AG10803 (cell line): ENCODE measurements at regions not wholly inside any gene's neighbourhood (a gene's known extent, or its start where the extent isn't known, plus 50 kb on each side); places are given as distances from the start of the nearest gene placed in this dataset.
"Not testable (repeated sequence)": the region's sequence is repeated elsewhere in the genome, so short reads cannot be mapped to it uniquely, and the experiment has no call there.

ENCODE experiments used
- DNase-seq: peaks from one replicate; pipeline ENCODE4 v3.0.0; 2010; ENCODE audit warnings: low read depth
- H3K4me3 ChIP-seq: 2 replicates; pipeline ENCODE4 v1.5.1; 2011; ENCODE audit warnings: mild to moderate bottlenecking, low read length, control low read depth
- TF ChIP-seq, protein P1 (sequence below): conservative IDR thresholded peaks from 2 replicates; pipeline ENCODE4 v1.5.1; 2011; ENCODE audit warnings: mild to moderate bottlenecking, low read length, control low read depth, inconsistent platforms

DNA sequence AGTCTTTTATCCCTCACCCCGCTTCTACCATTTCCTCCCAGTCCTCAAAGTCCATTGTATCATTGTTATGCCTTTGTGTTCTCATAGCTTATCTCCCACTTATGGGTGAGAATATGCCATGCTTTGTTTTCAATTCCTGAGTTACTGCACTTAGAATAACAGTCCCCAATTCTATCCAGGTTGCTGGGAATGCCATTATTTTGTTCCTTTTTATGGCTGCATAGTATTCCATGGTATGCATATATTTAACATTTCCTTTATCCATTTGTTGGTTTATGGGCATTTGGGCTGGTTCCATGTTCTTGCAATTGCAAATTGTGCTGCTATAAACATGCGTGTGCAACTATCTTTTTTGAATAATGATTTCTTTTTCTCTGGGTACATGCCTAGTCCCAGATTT is 114.9 kb downstream of the VPREB1 start:
- TF ChIP-seq, protein P1, sequence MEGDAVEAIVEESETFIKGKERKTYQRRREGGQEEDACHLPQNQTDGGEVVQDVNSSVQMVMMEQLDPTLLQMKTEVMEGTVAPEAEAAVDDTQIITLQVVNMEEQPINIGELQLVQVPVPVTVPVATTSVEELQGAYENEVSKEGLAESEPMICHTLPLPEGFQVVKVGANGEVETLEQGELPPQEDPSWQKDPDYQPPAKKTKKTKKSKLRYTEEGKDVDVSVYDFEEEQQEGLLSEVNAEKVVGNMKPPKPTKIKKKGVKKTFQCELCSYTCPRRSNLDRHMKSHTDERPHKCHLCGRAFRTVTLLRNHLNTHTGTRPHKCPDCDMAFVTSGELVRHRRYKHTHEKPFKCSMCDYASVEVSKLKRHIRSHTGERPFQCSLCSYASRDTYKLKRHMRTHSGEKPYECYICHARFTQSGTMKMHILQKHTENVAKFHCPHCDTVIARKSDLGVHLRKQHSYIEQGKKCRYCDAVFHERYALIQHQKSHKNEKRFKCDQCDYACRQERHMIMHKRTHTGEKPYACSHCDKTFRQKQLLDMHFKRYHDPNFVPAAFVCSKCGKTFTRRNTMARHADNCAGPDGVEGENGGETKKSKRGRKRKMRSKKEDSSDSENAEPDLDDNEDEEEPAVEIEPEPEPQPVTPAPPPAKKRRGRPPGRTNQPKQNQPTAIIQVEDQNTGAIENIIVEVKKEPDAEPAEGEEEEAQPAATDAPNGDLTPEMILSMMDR = no peak
- H3K4me3 ChIP-seq = no peak overlapping the region
- DNase-seq = no peak

DNA sequence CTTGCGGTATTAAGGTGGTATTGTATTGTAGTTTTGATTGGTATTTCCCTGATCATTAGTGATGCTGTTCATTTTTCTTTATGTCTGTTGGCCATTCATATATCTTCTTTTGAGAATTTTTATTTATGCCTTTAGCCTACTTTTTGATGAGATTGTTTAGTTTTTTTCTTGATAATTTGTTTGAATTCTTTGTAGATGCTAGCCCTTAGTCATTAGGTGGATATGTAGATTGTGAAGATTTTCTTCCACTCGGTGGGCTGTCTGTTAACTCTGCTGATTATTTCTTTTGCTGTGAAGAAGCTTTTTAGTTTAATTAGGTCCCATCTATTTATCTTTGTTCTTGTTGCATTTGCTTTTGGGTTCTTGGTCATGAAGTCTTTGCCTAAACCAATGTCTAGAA is 115.4 kb downstream of the VPREB1 start:
- H3K4me3 ChIP-seq = no peak overlapping the region
- DNase-seq = no peak
- TF ChIP-seq, protein P1 = no peak

DNA sequence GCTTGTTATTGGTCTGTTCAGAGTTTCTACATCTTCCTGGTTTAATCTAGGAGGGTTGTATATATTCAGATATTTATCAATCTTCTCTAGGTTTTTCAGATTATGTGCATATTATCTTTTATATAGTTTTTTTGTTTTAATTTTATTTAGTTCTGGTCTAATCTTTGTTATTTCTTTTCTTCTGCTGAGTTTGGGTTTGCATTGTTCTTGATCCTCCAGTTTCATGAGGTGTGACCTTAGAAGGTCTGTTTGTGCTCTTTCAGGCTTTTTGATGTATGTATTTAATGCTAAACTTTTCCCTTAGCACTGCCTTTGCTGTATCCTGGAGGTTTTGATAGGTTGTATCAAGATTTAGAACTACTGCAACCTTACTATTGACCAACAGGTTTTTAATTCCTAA is 117.7 kb downstream of the VPREB1 start:
- TF ChIP-seq, protein P1 = no peak
- H3K4me3 ChIP-seq = no peak overlapping the region
- no peak for DNase-seq

DNA sequence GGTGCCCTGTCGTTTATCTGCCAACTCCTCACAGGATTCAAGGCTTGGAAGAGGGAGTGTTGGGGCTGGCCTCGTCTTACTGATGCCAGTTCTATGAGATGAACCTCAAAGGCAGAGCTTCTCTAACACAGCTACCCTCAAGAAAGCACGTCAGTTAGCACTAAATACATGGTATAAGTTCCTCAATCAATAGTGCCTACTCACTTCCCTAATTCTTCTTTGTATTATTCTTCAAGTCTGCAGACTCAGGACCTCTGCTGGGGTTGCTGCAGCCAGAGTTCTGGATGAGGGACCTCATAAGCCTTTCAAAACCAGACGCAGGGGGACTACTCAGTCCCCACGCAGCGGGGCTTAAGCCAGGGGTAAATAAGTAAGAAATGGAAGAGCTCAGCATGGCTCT is 118.3 kb downstream of the VPREB1 start:
- H3K4me3 ChIP-seq = no peak overlapping the region
- TF ChIP-seq, protein P1 = no peak
- no peak for DNase-seq

DNA sequence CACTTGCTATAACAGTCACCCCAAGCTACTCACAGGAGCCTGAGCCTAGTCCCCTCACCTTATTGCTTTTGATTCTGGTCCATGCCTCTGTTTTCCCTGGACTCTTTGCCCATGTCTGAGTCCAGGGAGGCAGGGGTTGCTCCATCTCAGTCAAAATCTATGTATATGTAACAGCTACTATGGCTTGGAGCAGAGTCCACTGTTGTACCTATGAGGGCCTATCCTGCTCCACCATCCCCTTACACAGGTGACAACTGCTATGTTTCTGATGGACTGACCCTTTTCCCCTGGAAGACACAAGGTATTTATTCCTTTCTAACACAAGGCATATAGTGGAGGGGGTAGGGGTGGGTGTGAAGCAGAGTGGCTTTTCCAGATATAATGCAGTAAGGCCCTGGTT is 119.6 kb downstream of the VPREB1 start:
- DNase-seq = no peak
- H3K4me3 ChIP-seq = no peak overlapping the region
- TF ChIP-seq, protein P1 = no peak

DNA sequence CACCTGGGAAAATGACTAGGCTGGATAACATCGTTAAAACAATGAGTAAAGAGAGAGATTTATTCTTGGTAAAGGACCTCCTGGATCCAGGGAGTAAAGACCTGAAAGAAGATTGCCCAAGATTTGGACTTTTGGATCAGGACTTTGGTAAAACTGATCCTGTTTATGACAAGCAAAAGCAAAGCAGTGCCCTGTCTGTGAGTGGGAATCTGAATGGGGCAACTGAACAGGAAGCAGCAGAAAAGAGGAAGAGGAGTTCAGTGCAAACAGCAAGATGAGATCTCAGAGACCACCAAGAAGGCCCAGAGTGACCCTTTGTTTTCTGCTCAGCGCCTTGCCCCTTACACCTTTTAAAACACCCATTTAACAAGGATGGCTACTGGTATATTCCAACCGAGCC is 122.0 kb downstream of the VPREB1 start:
- DNase-seq = no peak
- TF ChIP-seq, protein P1 = no peak
- no peak overlapping the region for H3K4me3 ChIP-seq

DNA sequence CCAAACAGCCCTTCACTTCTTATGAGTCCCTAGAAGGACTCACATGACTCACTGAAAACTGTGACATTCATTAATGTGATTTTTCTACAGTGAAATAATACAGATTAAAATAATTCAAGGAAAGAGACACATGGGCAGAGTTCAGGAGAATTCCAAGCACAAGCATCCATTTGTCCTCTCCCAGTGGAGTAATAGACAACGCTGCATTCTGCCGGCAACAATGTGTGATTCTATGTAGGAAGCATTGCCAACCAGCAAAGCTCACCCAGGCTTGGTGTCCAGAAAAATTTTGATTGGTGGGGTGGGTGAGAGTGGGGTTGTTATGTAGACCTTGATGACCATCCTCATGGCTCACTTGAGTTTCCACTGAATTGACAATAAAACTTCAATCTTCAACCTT is 123.9 kb downstream of the VPREB1 start:
- H3K4me3 ChIP-seq = no peak overlapping the region
- no peak for DNase-seq
- TF ChIP-seq, protein P1 = no peak

DNA sequence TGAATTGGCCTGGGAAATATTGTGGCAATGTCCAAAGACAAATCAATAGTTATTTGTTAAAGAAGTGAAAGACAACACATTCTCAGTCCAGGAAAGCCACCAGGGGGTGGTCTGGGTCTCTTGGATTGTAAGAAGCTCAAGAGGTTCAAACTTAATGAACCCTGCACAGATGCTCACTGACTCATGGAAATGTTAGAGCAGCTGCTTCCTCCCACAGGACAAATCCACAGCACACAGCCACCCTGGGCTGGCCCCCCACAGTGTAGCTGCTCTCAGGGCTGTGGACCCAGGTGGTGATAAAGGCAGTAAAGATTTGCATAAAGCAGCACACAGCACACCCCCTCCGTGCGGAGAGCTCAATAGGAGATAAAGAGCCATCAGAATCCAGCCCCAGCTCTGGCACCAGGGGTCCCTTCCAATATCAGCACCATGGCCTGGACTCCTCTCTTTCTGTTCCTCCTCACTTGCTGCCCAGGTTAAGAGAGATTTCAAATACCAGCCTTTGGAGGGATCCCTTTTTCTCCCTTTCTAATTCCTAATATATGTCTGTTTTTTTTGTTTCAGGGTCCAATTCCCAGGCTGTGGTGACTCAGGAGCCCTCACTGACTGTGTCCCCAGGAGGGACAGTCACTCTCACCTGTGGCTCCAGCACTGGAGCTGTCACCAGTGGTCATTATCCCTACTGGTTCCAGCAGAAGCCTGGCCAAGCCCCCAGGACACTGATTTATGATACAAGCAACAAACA is 124.8 kb downstream of the VPREB1 start:
- H3K4me3 ChIP-seq, DNase-seq: not testable (repeated sequence)
